ENCODE measurements at regions not wholly inside any gene's neighbourhood (a gene's known extent, or its start where the extent isn't known, plus 50 kb on each side); places are given as distances from the start of the nearest gene placed in this dataset.

GRCh38 chr20:19811231-19811630 lies 53.2 kb downstream of the RIN2 start:
- DNase-seq (ENCODE audit: low read depth) (no peak), FAIRE-seq (no peak)
- Mint-ChIP-seq H3K9me3 (ENCODE audit: unreplicated experiment) (peaks cover 3% of the 10 kb centered on the region), H3K4me3 (ENCODE audit: unreplicated experiment) (no peak overlapping the region), H3K27ac (ENCODE audit: unreplicated experiment) (no peak overlapping the region), H3K4me1 (ENCODE audit: low read depth, unreplicated experiment) (peaks cover 37% of the 10 kb centered on the region), H3K36me3 (ENCODE audit: low read depth, unreplicated experiment) (peaks cover 8% of the 10 kb centered on the region), H3K27me3 (ENCODE audit: low read depth, unreplicated experiment) (no peaks in the 10 kb centered on the region)
- Histone ChIP-seq H3K27me3 (ENCODE audit: insufficient read depth, low read length) (no peaks in the 10 kb centered on the region), H3K27ac (ENCODE audit: low read depth, low read length) (no peak overlapping the region), H3K4me1 (ENCODE audit: insufficient read depth, low read length) (peaks cover 32% of the 10 kb centered on the region), H2AFZ (ENCODE audit: low read depth, low read length) (no peak overlapping the region), H3K4me3 (ENCODE audit: insufficient read depth, low read depth, low read length) (no peak overlapping the region), H3K4me2 (ENCODE audit: low read length) (no peak overlapping the region), H3K9me3 (ENCODE audit: insufficient read depth, low read depth, low read length) (no peaks in the 10 kb centered on the region), H3K79me2 (ENCODE audit: insufficient read depth, low read length) (no peaks in the 10 kb centered on the region), H3K9ac (ENCODE audit: low read length) (no peak overlapping the region), H3K36me3 (ENCODE audit: insufficient read depth, low read length) (no peaks in the 10 kb centered on the region), H4K20me1 (ENCODE audit: insufficient read depth, low read length) (no peaks in the 10 kb centered on the region)
- no peak for TF ChIP-seq EZH2 (IDR thresholded peaks at IDR 0.05; ENCODE audit: insufficient read depth, low read length)
- TF ChIP-seq, protein P1, sequence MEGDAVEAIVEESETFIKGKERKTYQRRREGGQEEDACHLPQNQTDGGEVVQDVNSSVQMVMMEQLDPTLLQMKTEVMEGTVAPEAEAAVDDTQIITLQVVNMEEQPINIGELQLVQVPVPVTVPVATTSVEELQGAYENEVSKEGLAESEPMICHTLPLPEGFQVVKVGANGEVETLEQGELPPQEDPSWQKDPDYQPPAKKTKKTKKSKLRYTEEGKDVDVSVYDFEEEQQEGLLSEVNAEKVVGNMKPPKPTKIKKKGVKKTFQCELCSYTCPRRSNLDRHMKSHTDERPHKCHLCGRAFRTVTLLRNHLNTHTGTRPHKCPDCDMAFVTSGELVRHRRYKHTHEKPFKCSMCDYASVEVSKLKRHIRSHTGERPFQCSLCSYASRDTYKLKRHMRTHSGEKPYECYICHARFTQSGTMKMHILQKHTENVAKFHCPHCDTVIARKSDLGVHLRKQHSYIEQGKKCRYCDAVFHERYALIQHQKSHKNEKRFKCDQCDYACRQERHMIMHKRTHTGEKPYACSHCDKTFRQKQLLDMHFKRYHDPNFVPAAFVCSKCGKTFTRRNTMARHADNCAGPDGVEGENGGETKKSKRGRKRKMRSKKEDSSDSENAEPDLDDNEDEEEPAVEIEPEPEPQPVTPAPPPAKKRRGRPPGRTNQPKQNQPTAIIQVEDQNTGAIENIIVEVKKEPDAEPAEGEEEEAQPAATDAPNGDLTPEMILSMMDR (IDR thresholded peaks at IDR 0.05; ENCODE audit: insufficient read depth, low read depth, low read length) = no peak

GRCh38 chr20:19812056-19812455 lies 54.0 kb downstream of the RIN2 start:
- H3K27ac Mint-ChIP-seq (ENCODE audit: unreplicated experiment) = peak overlapping the region; percentile 79
- FAIRE-seq = no peak

GRCh38 chr20:19812696-19813095 lies 54.6 kb downstream of the RIN2 start:
- Histone ChIP-seq H3K79me2 (ENCODE audit: insufficient read depth, low read length) (no peaks in the 10 kb centered on the region), H4K20me1 (ENCODE audit: insufficient read depth, low read length) (no peaks in the 10 kb centered on the region), H3K4me1 (ENCODE audit: insufficient read depth, low read length) (peaks cover 33% of the 10 kb centered on the region), H3K27ac (ENCODE audit: low read depth, low read length) (peak overlapping the region; percentile 98), H3K9ac (ENCODE audit: low read length) (no peak overlapping the region), H3K4me3 (ENCODE audit: insufficient read depth, low read depth, low read length) (no peak overlapping the region), H3K4me2 (ENCODE audit: low read length) (no peak overlapping the region), H3K9me3 (ENCODE audit: insufficient read depth, low read depth, low read length) (no peaks in the 10 kb centered on the region), H2AFZ (ENCODE audit: low read depth, low read length) (no peak overlapping the region), H3K27me3 (ENCODE audit: insufficient read depth, low read length) (no peaks in the 10 kb centered on the region), H3K36me3 (ENCODE audit: insufficient read depth, low read length) (no peaks in the 10 kb centered on the region)
- TF ChIP-seq EZH2 (IDR thresholded peaks at IDR 0.05; ENCODE audit: insufficient read depth, low read length) = no peak
- TF ChIP-seq, protein P1 (IDR thresholded peaks at IDR 0.05; ENCODE audit: insufficient read depth, low read depth, low read length) = no peak
- H3K27me3 Mint-ChIP-seq (ENCODE audit: low read depth, unreplicated experiment) = no peaks in the 10 kb centered on the region
- H3K4me1 Mint-ChIP-seq (ENCODE audit: low read depth, unreplicated experiment) = peaks cover 48% of the 10 kb centered on the region
- peaks cover 8% of the 10 kb centered on the region for H3K36me3 Mint-ChIP-seq (ENCODE audit: low read depth, unreplicated experiment)
- H3K9me3 Mint-ChIP-seq (ENCODE audit: unreplicated experiment) = peaks cover 2% of the 10 kb centered on the region
- DNase-seq (ENCODE audit: low read depth) (no peak), FAIRE-seq (no peak)
- H3K27ac Mint-ChIP-seq (ENCODE audit: unreplicated experiment) = peak overlapping the region; percentile 79
- H3K4me3 Mint-ChIP-seq (ENCODE audit: unreplicated experiment) = no peak overlapping the region

More at GRCh38 chr20:19812056-19812455, 54.0 kb downstream of the RIN2 start:
- H2AFZ ChIP-seq (ENCODE audit: low read depth, low read length) = no peak overlapping the region
- H3K27me3 ChIP-seq (ENCODE audit: insufficient read depth, low read length) = no peaks in the 10 kb centered on the region
- H4K20me1 ChIP-seq (ENCODE audit: insufficient read depth, low read length) = no peaks in the 10 kb centered on the region
- no peaks in the 10 kb centered on the region for H3K27me3 Mint-ChIP-seq (ENCODE audit: low read depth, unreplicated experiment)
- H3K79me2 ChIP-seq (ENCODE audit: insufficient read depth, low read length) = no peaks in the 10 kb centered on the region
- H3K4me3 ChIP-seq (ENCODE audit: insufficient read depth, low read depth, low read length) = no peak overlapping the region
- H3K9me3 ChIP-seq (ENCODE audit: insufficient read depth, low read depth, low read length) = no peaks in the 10 kb centered on the region
- DNase-seq (ENCODE audit: low read depth) = peak; percentile 56
- no peak overlapping the region for H3K4me3 Mint-ChIP-seq (ENCODE audit: unreplicated experiment)
- no peak overlapping the region for H3K9ac ChIP-seq (ENCODE audit: low read length)
- H3K36me3 ChIP-seq (ENCODE audit: insufficient read depth, low read length) = no peaks in the 10 kb centered on the region
- H3K4me1 ChIP-seq (ENCODE audit: insufficient read depth, low read length) = peaks cover 36% of the 10 kb centered on the region
- no peak overlapping the region for H3K4me2 ChIP-seq (ENCODE audit: low read length)
- peaks cover 8% of the 10 kb centered on the region for H3K36me3 Mint-ChIP-seq (ENCODE audit: low read depth, unreplicated experiment)
- peaks cover 45% of the 10 kb centered on the region for H3K4me1 Mint-ChIP-seq (ENCODE audit: low read depth, unreplicated experiment)
- H3K27ac ChIP-seq (ENCODE audit: low read depth, low read length) = peak overlapping the region; percentile 98
- TF ChIP-seq EZH2 (IDR thresholded peaks at IDR 0.05; ENCODE audit: insufficient read depth, low read length) = no peak
- TF ChIP-seq, protein P1 (IDR thresholded peaks at IDR 0.05; ENCODE audit: insufficient read depth, low read depth, low read length) = no peak
- H3K9me3 Mint-ChIP-seq (ENCODE audit: unreplicated experiment) = peaks cover 2% of the 10 kb centered on the region
